ENCODE measurements at regions not wholly inside any gene's neighbourhood (a gene's known extent, or its start where the extent isn't known, plus 50 kb on each side); places are given as distances from the start of the nearest gene placed in this dataset.
"Not testable (repeated sequence)": the region's sequence is repeated elsewhere in the genome, so short reads cannot be mapped to it uniquely, and the experiment has no call there.

DNA sequence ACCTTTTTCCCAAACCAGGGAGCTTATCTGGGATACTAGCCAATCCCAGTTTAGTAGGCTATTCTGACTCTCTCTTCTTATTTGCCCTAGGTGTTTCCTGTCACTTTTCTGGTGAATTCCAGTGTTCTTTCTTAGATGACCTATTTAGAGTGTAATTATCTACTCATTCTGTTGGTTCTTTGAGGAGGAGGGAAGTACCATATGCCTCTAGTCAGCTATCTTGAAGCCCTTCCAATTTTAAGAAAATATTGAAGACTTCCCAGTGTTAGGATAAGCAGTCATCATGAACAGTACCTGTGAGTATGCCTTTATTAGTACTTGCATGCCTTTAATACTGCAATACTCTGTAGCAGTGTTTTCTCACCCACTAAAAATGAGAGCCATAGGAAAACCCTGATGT, 724.3 kb upstream of the SLITRK1 start:
- DNase-seq, result no peak

DNA sequence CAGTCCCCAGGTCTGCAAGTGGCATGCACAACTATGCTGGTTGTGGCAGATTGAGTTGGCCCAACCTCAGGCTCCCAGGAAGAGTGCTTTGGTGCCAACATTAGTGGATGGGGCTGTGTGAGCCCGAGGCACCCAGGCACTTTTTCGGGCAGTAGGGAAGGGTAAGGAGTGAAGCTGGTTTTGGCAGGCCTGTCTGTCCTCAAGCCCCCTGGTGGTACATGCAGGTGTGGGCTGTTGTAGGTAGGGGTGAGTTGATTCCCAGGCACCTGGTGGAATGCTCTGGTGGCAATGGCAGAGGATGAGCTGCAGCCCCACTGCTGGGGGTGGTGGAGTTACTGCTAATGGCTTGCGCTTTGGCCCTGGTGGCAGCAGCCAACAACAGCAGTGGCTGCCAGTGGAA, 723.7 kb upstream of the SLITRK1 start:
- no peak for DNase-seq

DNA sequence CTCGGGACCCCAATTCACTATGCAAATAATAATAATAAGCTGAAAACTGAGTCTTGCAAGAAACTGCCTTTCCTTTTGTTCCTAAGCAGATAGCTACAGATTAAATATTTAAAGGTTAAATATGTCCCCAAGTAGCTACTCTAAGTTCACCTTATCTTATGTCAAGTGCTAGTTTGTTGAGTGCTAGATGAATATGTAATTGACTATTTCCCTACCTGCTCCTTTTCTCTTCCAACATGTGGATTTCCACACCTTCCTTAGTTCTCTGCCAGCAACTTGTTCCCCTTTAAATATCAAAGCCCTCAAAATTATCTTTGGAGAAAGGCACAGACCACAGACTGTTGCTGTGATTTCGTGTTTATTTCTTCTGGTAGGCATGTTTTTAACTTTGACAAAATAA, 709.2 kb upstream of the SLITRK1 start:
- DNase-seq, result no peak

DNA sequence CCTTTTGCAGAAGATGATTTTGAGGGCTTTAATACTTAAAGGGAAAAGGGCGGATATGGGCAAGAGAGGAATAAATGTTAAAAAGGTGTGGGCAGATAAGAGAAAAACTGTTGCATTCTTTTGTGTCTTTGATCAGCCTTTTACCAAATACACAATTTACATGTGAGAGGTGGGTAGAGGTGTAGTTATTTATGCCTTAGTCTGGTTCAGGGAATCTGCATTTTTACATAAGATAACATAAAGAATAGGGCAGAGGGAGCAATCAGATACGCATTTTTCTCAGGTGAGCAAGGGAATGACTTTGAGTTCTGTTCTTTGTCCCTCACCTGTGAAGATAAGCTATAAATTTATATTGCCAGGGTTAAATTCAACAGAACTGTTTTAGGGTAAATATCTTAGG, 708.4 kb upstream of the SLITRK1 start:
- no peak for DNase-seq

DNA sequence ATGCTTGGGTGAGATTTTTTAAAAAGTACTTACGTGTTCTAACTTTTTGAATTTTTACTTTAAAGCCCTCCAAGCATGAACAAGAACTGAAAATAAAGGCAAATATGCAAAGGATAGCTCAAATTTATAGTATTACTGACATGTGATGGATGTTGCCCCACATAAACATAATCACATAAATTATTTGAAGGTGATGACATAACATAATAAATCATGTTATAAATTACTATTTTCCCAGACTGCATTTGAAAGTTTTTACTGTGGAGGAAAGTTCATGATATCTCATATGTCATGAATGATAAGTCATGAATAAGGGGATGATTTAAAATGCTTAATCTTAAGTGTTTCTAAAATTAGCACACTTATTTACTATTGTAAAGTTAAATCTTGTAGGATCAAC, 705.7 kb upstream of the SLITRK1 start:
- no peak for DNase-seq

DNA sequence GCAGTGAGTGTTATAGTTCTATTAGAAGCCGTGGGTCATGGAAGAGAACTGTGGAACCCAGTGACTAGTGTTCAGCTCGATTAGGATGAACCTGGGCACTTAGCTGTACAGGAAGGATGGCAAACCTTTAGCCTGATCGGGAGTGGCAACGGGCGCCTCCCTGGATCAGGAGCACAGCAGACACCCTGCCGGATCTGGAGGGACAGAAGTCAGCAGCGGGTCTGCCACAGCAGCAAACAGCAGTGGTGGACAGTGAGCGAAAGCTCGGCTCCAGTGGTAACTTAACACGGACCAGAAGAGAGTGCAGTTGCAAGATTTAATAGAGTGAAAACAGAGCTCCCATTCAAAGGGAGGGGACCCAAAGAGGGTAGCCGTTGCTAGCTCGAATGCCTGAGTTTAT, 697.6 kb upstream of the SLITRK1 start:
- not testable (repeated sequence) for DNase-seq

DNA sequence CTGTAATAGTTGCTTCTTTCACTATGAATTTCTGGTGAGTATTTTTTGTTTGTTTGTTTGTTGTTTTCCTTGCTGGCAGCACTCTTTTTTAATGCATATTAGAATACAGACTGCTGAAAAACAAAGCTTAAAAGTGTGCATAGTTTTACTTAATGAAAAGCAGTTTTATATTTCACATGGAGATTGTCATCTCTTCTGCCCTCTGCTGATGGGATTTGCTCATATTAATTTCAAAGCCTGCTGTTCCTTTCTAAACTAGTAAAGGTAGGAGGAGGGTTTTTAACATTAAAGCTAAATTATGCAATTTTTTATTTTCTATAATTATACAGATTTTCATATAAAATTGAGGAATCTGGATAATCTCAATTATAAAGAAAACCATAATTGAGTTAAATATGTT, 692.6 kb upstream of the SLITRK1 start:
- DNase-seq, result no peak

DNA sequence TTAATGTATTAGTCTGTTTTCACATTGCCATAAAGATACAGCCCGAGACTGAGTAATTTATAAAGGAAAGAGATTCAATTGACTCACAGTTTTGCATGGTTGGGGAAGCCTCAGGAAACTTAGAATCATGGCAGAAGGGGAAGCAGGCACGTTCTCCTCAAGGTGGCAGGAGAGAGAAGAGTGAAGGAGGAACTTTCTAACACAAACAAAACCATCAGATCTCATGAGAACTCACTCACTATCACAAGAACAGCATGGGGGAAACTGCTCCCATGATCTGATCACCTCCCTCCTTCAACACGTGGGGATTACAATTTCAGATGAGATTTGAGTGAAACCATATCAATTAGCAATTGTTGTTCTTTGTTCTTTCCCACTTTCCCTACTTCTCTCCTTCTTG, 689.0 kb upstream of the SLITRK1 start:
- no peak for DNase-seq

DNA sequence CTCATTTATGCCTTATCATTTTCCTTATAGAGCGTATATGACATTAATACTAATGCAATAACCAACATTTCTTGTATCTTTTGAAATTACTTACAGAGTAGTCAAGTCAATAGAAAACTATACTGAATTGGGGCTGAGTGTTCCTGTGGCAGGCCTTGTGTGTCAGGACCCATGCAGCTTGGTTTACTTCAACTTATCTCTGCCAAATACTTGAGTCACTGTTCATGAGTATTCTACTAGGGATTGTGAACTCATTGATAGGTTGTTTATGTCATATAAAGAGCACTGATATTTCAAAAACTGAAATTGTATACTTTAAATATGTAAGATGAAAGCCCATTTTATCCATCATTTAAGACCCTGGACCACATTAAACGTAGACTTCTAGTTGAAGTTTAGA, 688.6 kb upstream of the SLITRK1 start:
- DNase-seq, result no peak

DNA sequence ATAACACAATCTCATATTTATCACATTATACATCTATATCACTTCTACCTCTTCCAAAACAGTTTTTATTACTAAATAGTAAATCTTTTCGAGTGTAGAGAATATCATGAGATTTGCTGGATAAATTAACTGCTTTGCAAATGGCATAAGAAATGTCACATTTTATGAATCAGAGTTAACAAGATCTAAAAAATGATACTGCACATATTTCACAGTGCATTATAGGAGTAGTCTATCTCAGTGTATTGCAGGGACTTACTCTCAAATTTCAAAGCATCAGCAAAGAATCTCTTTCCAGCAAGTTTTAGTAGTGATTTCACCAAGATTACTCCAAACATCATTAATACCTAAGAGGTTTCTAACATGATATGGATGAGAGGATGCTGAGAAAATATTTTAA, 687.1 kb upstream of the SLITRK1 start:
- DNase-seq, result no peak

DNA sequence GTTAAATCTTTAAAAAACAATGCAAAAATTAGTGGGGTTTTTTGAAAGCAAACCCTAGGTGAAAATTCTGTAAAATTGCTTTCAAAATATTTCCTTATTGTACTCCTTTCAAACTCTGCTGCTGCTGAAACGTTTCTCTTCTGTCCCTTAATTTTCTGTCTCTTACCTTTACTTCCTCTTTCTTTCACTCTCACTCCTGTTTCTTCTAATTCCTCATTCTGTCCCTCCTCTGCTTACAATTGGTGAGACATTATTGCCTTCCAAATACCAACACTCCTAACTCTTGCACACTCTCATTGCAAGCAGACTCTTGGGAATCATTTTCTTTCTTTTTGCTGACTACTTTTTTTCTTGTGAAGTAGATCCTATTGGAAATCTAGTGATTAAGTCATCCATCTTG, 685.6 kb upstream of the SLITRK1 start:
- no peak for DNase-seq

DNA sequence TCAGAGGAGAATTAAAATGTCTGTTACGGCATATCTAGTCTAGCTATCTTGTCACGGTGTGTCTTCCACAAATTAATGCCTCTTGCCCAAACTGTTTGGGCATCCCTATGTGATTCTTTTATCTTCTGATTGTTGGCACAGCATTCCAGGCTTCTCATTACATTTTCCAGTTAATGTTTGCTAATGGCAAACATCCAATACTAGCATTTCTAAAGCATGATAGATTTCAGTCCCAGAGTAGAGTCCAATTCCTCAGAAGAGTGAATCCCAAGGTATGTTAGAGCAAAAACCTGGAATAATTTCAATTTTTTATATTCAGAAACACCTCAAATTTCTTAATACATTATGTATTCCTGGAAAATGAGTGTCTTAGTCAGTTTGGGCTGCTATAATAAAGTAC, 684.5 kb upstream of the SLITRK1 start:
- DNase-seq, result no peak

DNA sequence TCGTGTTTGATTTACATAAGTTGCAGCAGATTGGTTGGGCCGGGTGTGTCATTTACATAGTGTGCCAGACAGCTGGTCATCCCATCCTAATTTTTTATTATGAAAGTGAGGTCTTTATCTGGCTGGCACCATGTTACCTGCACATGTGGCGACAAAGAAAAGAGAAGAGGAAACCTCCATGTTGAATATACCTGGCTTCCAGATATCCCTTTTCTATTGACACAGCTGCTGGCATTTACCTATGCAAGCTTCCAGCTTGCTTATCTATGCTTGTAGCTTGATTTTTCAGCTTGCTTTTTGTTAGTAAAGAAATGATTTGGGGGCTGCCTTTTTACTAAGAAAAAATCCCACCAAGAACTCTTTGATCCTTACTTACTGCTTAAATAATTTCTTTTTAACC, 681.3 kb upstream of the SLITRK1 start:
- DNase-seq, result no peak

DNA sequence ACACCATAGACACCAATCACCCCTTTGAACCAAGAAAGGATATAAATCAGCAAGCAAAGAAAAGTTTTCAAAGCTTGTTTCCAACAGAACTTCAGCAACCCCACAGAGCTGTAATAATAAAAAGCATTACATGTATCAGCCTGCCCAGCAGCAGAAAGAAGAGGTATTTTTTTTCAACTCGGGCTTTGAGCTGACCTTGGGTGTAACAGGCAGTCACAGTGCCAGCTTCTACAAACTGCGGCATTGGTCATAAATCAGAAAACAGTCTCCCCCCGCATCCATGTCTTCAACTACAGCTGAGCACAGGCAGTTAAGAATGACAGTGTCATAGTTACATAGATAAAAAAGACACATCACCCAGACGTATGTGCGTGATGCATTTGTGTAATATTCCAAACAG, 671.0 kb upstream of the SLITRK1 start:
- DNase-seq, result no peak

DNA sequence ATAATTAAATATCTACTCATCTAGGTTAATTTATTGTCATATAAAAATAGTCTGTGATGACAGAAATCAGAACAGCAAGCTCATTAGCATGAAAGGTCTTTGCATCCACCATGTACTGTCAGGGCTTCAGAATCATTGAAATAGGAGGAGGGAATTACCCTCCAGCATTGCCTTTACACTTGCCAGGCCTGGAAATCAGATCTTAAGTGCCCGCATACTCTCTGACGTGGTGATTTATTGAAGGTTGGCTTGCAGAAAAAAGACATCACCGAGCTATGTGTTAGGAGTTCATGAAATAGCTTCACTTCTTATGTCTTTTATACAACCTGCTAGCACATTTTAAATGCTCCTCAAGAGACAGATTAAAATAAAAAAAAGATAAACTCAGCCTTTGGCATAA, 661.7 kb upstream of the SLITRK1 start:
- DNase-seq, result no peak

DNA sequence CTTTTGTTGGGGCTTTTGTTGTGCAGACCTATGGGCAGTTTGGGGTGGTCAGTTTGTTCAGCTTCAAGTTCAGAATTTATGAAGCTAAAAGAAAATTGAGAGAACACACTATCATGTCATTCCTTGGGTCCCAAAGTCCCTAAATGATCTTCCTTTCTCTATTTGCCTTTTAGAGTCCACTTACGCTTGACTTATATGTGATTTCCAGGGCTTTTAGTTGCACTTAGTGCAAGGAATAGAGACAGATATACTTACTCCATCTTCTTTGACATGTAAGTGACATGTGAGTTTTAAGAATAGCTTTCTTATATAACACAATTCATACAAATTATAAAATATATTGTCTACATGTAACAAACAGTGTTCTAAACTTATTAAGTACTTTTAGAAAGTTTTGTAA, 660.1 kb upstream of the SLITRK1 start:
- DNase-seq, result no peak

DNA sequence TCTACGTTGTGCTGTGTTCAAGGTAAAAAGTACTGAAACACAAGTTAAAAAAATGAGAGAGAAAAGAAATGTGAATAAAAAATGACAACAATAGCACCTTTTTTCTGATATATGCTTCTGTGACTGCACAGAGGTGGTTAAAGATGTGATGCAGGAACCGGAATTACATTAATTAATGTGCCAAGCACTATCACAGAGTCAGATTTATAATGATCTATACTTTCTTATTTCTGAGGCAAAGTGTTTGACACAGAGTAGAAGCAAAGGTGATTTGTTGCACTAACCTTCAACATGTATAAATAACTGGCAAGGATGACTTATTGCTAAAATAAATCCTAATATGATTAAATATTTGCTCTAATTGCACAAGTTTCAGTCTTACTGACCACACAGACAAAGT, 654.6 kb upstream of the SLITRK1 start:
- no peak for DNase-seq

DNA sequence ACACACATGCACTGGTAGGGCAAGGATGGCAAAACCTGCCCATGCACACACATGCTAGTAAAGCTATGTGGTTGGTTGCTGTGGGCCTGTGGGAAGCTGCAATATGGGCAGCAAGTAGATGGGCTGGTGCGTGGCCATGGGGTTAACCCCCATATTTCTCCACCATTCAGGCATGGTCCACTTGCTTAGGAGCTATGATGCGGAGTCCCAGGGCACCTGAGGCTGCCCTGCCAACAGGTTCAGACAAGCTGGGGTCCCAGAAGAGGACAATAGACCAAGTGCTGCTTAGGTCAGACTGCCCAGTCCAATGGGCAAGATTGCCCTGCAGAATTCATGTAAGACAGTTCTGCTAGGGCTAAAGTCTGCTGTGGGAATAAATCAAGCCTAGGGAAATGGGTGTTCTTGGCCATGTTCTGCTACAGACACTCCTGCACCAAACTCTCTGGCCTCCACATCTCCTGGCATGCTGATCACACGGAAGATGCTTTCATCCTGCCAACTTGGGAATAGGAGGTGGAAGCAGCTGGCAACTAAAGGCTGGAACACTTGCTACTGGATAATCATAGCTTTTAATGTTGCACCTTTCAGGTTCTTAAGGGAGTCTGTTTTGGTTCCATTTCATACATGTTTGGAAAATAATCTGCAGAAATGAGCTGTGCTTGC, 646.3 kb upstream of the SLITRK1 start:
- no peak for DNase-seq

DNA sequence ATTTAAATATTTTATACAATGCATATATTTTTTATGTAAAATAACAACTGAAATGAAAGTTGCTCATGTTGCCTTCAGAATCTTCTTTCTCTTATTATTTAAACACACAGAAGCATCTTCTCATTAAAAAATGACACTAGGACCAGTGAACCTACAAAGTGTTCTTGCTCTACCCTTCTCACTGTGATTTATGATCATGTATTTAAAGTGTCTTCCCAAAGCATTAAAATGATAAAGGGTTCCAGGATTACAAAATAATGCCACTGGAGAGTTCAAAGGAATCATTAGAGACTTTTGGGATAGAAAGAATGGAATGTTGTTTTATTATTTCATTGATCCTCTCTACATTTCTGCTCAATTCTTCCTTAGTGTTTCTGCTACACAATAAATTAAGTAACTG, 643.6 kb upstream of the SLITRK1 start:
- no peak for DNase-seq

DNA sequence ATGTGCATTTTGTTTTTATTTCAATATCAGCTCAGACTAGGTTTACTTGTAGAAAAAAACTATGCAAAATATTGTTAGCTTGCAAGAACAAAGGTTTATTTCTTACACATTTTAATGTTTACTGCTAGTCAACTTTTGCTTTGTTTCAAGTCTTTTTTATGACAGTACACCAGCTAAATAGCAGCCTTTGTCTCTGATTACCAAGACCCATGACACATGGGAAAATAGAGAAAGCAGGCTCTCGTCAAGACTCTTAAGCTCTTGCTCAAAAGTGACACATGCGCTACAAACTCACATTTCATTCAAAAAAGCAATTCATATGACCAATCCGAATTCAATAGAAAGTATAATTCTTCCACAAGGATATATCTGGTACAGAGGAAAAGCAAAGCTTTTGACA, 642.3 kb upstream of the SLITRK1 start:
- DNase-seq, result no peak

DNA sequence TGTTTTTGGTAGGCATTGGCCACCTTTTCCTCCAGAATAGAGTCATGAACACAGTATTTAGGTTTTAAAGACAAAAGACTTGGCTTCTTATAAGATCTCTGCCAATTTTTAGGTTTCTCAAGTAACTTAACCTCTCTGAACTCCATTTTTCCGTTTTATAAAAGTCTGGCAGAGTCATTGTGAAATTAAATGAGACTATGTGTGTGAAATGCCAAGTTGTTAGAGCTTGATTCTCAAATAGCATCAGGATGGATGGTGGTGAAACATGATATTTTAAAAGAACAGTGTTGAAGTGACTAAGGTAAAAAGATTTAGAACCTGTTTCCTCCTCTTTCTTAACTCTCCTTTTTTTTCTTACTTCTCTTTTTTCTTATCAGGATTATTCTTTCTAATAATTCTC, 617.7 kb upstream of the SLITRK1 start:
- no peak for DNase-seq

DNA sequence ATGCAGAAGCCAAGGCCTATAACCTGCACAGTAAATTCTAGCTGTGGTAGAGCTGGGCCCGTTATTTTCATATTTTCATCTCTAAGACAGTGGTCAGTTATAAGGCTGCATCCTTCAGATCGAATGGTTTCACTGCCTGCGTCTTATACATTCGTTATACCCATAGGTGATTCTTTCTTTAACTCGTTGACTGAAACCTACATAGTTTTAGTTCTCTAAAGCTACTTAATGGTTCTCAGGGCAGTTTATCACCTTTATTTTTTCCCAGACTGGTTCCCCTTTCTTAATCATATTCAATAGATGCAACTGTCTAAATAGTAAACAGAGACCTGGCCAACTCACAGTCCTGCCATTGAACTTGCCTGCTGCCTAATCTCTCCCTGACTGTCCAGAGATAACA, 615.3 kb upstream of the SLITRK1 start:
- no peak for DNase-seq

DNA sequence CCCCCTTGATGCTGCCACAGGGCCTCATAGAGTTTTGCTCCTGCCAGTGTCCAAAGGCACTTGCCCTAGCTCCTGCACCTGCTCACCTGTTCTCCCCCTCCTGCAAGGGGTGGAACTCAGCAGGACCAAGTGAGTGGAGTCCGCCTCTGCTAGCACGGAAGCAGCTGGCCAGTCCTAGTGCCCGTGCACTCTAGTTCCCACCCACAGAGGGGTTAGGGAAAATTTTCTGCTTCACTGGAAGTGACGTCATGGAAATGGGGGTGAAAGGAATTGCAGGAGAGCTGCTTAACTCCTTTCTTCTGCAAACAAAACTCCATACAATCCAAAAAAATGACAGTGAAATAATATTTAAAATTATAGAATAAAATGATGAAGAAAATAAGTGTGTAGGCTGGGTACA, 609.7 kb upstream of the SLITRK1 start:
- DNase-seq, result no peak

DNA sequence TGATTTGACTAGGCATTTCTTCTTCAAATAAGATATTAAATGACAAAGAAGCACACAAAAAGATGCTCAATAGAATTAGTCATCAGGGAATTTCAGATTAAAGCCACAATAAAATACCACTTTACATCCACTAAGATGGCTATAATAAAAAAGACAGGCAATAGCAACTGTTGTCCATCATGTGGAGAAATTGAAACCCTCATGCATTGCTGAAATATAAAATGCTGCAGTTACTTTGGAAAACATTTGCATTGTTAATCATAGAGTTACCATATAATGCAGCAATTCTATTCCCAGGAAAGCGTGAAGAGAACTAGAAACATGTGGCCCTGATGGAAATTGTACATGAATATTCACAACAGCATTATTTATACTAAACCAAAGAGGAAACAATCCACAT, 605.5 kb upstream of the SLITRK1 start:
- no peak for DNase-seq

Data from nucleus accumbens (tissue), 56 donors.